ENCODE measurements at regions not wholly inside any gene's neighbourhood (a gene's known extent, or its start where the extent isn't known, plus 50 kb on each side); places are given as distances from the start of the nearest gene placed in this dataset.

- DNase-seq: no peak
- intact Hi-C loops (cut with DNase I): no loop called here
Observed at GRCh38 chr14:51491036-51491545, 160.6 kb upstream of the FRMD6 start.

- intact Hi-C loops (cut with DNase I): no loop called here
- DNase-seq: no peak
Observed at GRCh38 chr14:51491776-51492175, 159.9 kb upstream of the FRMD6 start.

DNA sequence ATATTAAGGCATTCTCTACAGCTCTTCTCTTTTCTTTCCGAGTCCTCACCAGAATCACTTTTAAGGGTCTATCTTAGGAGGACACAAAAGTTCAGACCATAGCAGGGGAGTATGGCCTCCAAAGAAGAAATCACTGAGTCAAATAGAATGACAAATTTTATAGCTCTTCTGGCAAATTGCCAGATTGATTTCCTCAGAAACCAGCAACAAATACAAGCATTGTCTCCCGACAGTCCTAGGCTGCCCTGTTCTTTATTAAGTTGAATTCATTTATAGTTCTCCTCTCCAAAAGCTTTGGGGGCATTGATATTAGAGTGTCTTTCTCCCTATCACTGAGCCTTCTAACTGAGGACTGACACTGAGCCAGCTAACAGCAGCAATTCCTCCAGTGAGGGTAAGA lies 156.4 kb upstream of the FRMD6 start:
- DNase-seq: no peak
- intact Hi-C loops (cut with DNase I): no loop called here

GRCh38 chr14:51498411-51499227 lies 153.1 kb upstream of the FRMD6 start:
- no peak for DNase-seq

GRCh38 chr14:51500776-51501175 lies 150.9 kb upstream of the FRMD6 start:
- intact Hi-C loops (cut with DNase I): no loop called here
- DNase-seq: no peak

More at GRCh38 chr14:51498411-51499227, 153.1 kb upstream of the FRMD6 start:
- intact Hi-C loops (cut with DNase I): no loop called here

GRCh38 chr14:51501746-51502145 lies 150.0 kb upstream of the FRMD6 start:
- intact Hi-C loops (cut with DNase I): no loop called here
- no peak for DNase-seq

DNA sequence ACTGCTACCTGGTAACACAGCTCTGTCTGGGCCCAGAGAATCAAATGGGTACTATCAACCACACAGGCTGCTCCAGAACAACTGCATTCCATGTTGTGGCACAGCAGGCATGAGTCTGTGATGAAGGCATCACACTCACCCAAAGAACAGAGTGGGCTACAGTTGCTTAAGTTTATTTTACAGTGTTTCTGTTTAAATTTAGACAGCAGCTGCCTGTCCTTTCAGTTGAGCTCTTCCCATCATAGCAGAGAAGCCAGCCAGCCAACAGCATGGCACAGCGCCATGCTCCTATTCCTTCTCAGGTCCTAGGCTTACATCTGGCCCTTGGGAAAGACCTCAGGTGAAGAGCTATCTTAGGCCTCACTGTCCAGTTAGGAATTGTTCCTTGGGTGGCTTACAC lies 147.0 kb upstream of the FRMD6 start:
- intact Hi-C loops (cut with DNase I): no loop called here
- DNase-seq: no peak

- peak in 6 of 42 donors; percentile 5 to 41 (median 11) for DNase-seq
- intact Hi-C loops (cut with DNase I): no loop called here
Observed at GRCh38 chr14:51507511-51507905, 144.2 kb upstream of the FRMD6 start.

DNA sequence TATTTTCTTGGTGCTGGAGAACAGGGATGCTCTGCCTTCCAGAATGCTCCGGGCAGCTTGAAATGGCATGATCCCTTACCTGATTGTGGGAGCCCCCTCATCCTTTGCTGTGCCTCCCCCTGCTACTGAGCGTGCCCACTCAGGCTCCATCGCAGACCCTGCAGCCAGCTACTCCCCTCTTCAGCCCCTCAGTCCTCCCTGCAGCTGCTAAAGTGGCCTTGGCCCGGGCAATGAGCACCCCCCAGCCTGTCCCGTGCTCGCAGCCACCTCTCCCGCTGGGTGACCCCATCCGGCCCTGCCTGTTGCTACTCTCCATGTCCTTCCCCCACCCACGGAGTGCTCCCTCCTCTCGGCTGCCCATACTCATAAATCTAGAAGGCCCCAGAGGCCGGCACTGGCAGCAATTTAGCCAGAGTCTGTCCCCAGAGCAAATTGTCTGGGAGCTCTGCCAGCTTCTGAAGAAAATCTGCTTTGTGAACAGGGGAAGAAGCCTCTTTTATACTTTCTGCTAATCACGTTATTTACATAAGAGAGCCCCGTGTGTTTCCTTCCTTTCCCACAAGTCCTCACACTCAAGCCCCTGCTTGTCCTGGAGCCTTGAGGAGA lies 143.7 kb upstream of the FRMD6 start:
- DNase-seq: peak; percentile 35 to 84 (median 66)
- intact Hi-C loops (cut with DNase I): no loop called here

GRCh38 chr14:51511265-51511664 lies 140.4 kb upstream of the FRMD6 start:
- intact Hi-C loops (cut with DNase I): no loop called here
- no peak for DNase-seq

GRCh38 chr14:51512316-51512715 lies 139.4 kb upstream of the FRMD6 start:
- no peak for DNase-seq
- intact Hi-C loops (cut with DNase I): no loop called here

- no peak for DNase-seq
- intact Hi-C loops (cut with DNase I): no loop called here
Observed at GRCh38 chr14:51513281-51513680, 138.4 kb upstream of the FRMD6 start.

GRCh38 chr14:51513933-51514332 lies 137.8 kb upstream of the FRMD6 start:
- intact Hi-C loops (cut with DNase I): no loop called here
- DNase-seq: no peak

- no peak for DNase-seq
- intact Hi-C loops (cut with DNase I): no loop called here
Observed at GRCh38 chr14:51515611-51516010, 136.1 kb upstream of the FRMD6 start.

- no peak for DNase-seq
- intact Hi-C loops (cut with DNase I): no loop called here
Observed at GRCh38 chr14:51516706-51517395, 134.9 kb upstream of the FRMD6 start.

GRCh38 chr14:51518280-51518679 lies 133.4 kb upstream of the FRMD6 start:
- intact Hi-C loops (cut with DNase I): no loop called here

DNA sequence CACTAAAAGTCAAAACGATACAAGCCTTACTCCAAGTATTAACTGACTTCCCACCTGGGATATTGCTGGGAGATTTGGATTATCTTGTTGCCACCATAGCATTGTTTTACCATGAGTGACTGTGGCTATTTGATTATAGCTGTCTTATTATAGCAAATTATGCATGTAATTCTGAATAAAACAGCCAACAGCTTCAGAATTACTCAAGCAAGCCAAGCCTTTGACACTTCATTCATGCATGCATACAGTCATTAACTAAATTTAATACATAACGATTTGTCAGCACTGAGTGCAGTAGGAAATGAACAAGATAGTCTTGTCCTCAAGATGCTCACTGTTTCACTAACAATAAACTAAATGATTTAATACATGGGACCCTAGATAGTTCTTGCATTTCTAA lies 133.0 kb upstream of the FRMD6 start:
- intact Hi-C loops (cut with DNase I): no loop called here
- DNase-seq: no peak

More at GRCh38 chr14:51518280-51518679, 133.4 kb upstream of the FRMD6 start:
- DNase-seq: no peak

- DNase-seq: no peak
- intact Hi-C loops (cut with DNase I): no loop called here
Observed at GRCh38 chr14:51520087-51520486, 131.6 kb upstream of the FRMD6 start.

DNA sequence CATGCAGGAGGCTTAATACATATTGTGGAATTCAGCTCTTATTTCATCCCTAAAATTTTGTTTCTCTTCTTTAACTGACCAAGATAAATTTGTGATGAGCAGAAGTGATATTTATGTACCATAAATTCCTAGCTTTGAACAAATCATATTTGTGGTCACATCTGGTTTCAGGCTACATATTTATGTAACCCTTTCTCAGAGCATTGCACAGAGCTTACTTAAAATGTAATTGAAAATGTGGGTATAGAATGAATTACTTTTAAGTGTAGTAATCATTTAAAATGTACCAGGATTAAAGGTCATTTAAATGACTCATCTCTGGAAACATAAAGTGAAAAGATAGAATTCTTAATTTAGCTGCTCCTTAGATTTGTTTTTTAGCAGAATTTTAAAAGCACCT lies 129.9 kb upstream of the FRMD6 start:
- intact Hi-C loops (cut with DNase I): no loop called here
- DNase-seq: no peak

DNA sequence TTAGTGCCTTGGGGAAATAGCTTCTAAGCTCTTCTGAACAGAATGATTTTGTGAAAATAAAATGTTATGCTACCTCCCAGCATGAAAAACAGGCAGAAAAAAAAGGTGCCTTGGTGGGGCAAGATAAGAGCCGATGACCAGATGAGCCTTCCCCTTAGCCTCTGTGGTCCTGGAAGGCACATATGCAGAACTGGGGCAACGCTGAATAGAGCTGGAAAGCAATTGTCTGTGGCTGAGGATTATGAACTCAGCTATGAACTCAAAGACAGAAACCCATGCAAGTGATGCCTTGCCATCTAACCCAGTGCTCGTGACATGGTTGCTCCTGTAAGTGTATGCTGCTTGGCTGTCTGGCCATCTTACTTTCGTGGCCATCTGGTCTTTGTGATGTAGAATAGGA lies 128.5 kb upstream of the FRMD6 start:
- intact Hi-C loops (cut with DNase I): no loop called here
- no peak for DNase-seq
